Endothelial cell (in vitro differentiated cells): ENCODE measurements at regions not wholly inside any gene's neighbourhood (a gene's known extent, or its start where the extent isn't known, plus 50 kb on each side); places are given as distances from the start of the nearest gene placed in this dataset.

ENCODE experiments used
- DNase-seq: peaks from one replicate; pipeline ENCODE4 v3.0.0; 2021; ENCODE audit warnings: low spot score
- H3K27ac Mint-ChIP-seq: one replicate; pipeline ENCODE4 v1.8.0; 2021; ENCODE audit warnings: mixed read lengths, inconsistent platforms; ENCODE audit not compliant: unreplicated experiment
- H3K27me3 Mint-ChIP-seq: one replicate; pipeline ENCODE4 v1.8.0; 2021; ENCODE audit warnings: mild to moderate bottlenecking, moderate library complexity, mixed read lengths, inconsistent platforms; ENCODE audit not compliant: unreplicated experiment
- H3K36me3 Mint-ChIP-seq: one replicate; pipeline ENCODE4 v1.8.0; 2021; ENCODE audit warnings: mild to moderate bottlenecking, low read depth, mixed read lengths, inconsistent platforms; ENCODE audit not compliant: unreplicated experiment
- H3K4me1 Mint-ChIP-seq: one replicate; pipeline ENCODE4 v1.8.0; 2021; ENCODE audit warnings: mild to moderate bottlenecking, mixed read lengths, inconsistent platforms; ENCODE audit not compliant: unreplicated experiment
- H3K4me3 Mint-ChIP-seq: one replicate; pipeline ENCODE4 v1.8.0; 2021; ENCODE audit warnings: mild to moderate bottlenecking, mixed read lengths, inconsistent platforms; ENCODE audit not compliant: unreplicated experiment
- H3K9me3 Mint-ChIP-seq: one replicate; pipeline ENCODE4 v1.8.0; 2021; ENCODE audit warnings: mixed read lengths, inconsistent platforms; ENCODE audit not compliant: unreplicated experiment
- CTCF ChIP-seq: fragments of 200-600 bp; sonication (generic); IDR thresholded peaks from one replicate; pipeline ENCODE4 v1.5.0; 2021; ENCODE audit warnings: antibody characterized with exemption; ENCODE audit not compliant: unreplicated experiment

GRCh38 chr7:21128062-21128817 lies 299.6 kb upstream of the SP4 start:
- Mint-ChIP-seq H3K4me1 (peaks cover 6% of the 10 kb centered on the region), H3K9me3 (no peaks in the 10 kb centered on the region), H3K36me3 (no peaks in the 10 kb centered on the region), H3K27ac (no peak overlapping the region), H3K27me3 (no peaks in the 10 kb centered on the region), H3K4me3 (no peak overlapping the region)
- TF ChIP-seq CTCF = no peak
- no peak for DNase-seq

GRCh38 chr7:21131897-21132296 lies 296.0 kb upstream of the SP4 start:
- peaks cover 6% of the 10 kb centered on the region for H3K4me1 Mint-ChIP-seq
- no peaks in the 10 kb centered on the region for H3K36me3 Mint-ChIP-seq
- DNase-seq = no peak
- H3K9me3 Mint-ChIP-seq = no peaks in the 10 kb centered on the region
- TF ChIP-seq CTCF = no peak
- no peak overlapping the region for H3K27ac Mint-ChIP-seq
- H3K4me3 Mint-ChIP-seq = no peak overlapping the region
- H3K27me3 Mint-ChIP-seq = no peaks in the 10 kb centered on the region

GRCh38 chr7:21134631-21135030 lies 293.3 kb upstream of the SP4 start:
- Mint-ChIP-seq H3K36me3 (no peaks in the 10 kb centered on the region), H3K27ac (no peak overlapping the region), H3K4me1 (no peaks in the 10 kb centered on the region), H3K9me3 (no peaks in the 10 kb centered on the region), H3K4me3 (no peak overlapping the region), H3K27me3 (no peaks in the 10 kb centered on the region)
- DNase-seq = no peak
- TF ChIP-seq CTCF = no peak

- no peak for DNase-seq
- no peaks in the 10 kb centered on the region for H3K9me3 Mint-ChIP-seq
- H3K4me1 Mint-ChIP-seq = no peaks in the 10 kb centered on the region
- H3K27ac Mint-ChIP-seq = no peak overlapping the region
- no peaks in the 10 kb centered on the region for H3K27me3 Mint-ChIP-seq
- no peak overlapping the region for H3K4me3 Mint-ChIP-seq
- no peak for TF ChIP-seq CTCF
- H3K36me3 Mint-ChIP-seq = no peaks in the 10 kb centered on the region
Measured at GRCh38 chr7:21135437-21135836, 292.4 kb upstream of the SP4 start.

- Mint-ChIP-seq H3K9me3 (no peaks in the 10 kb centered on the region), H3K4me3 (no peak overlapping the region), H3K36me3 (no peaks in the 10 kb centered on the region), H3K27ac (no peak overlapping the region), H3K4me1 (no peaks in the 10 kb centered on the region), H3K27me3 (no peaks in the 10 kb centered on the region)
- no peak for TF ChIP-seq CTCF
- no peak for DNase-seq
Measured at GRCh38 chr7:21137640-21138039, 290.2 kb upstream of the SP4 start.
